ENCODE measurements at regions not wholly inside any gene's neighbourhood (a gene's known extent, or its start where the extent isn't known, plus 50 kb on each side); places are given as distances from the start of the nearest gene placed in this dataset.

- DNase-seq = no peak
- Mint-ChIP-seq H3K4me1 (no peaks in the 10 kb centered on the region), H3K27me3 (ENCODE audit: low read depth) (no peaks in the 10 kb centered on the region; the same call in none of the 2 replicates), H3K36me3 (ENCODE audit: insufficient read depth in 1 of 3, low read depth in 3 of 3) (peaks cover 3 to 14% (median 7%) of the 10 kb centered on the region in 3 experiments; a peak in 5 of 7 replicates), H3K27ac (no peak overlapping the region), H3K4me3 (no peak overlapping the region), H3K9me3 (peaks cover 24 to 33% of the 10 kb centered on the region in 2 experiments)
- H3T11ph ChIP-seq (ENCODE audit: low read length) = no peak overlapping the region
- no peaks in the 10 kb centered on the region for H3K23me2 ChIP-seq (ENCODE audit: insufficient read length, low read depth, low read length, poor library complexity, severe bottlenecking)
- H2BK120ac ChIP-seq (ENCODE audit: low read depth, low read length, poor library complexity, severe bottlenecking) = no peak overlapping the region
- no peak overlapping the region for H2BK5ac ChIP-seq (ENCODE audit: insufficient read length, low read length)
- H2BK12ac ChIP-seq (ENCODE audit: insufficient read length, low read depth, low read length) = no peak overlapping the region
- H3K23ac ChIP-seq (ENCODE audit: insufficient read length, low read depth, low read length) = no peak overlapping the region
- no peak overlapping the region for H3K14ac ChIP-seq (ENCODE audit: insufficient read depth, low read length)
- no peak overlapping the region for H4K5ac ChIP-seq (ENCODE audit: insufficient read length, low read depth, low read length)
- H3K4me2 ChIP-seq (ENCODE audit: insufficient read depth, insufficient read length, low read length) = no peak overlapping the region
- no peak overlapping the region for H4K8ac ChIP-seq (replicated peaks; ENCODE audit: insufficient read length, low read depth, low read length)
- H2BK15ac ChIP-seq (ENCODE audit: low read depth, low read length) = no peak overlapping the region
- no peak overlapping the region for H2AFZ ChIP-seq (ENCODE audit: low read length)
- H3K4ac ChIP-seq (ENCODE audit: low read depth, low read length) = no peak overlapping the region
- no peak overlapping the region for H3K56ac ChIP-seq (ENCODE audit: insufficient read length, low read depth, low read length)
- no peaks in the 10 kb centered on the region for H3K27me3 ChIP-seq (ENCODE audit: insufficient read depth, low read length)
- WGBS (ENCODE audit: extremely low coverage, insufficient read length, low lambda C conversion rate) = no CpG with 5 or more reads among the region's 2 CpGs
- no peaks in the 10 kb centered on the region for H3K79me1 ChIP-seq (ENCODE audit: insufficient read depth, low read depth, low read length, poor library complexity, severe bottlenecking)
- TF ChIP-seq CTCF (conservative IDR thresholded peaks at IDR 0.05) = no peak
- no peak overlapping the region for H2AK5ac ChIP-seq (ENCODE audit: insufficient read length, low read length)
- H4K91ac ChIP-seq (ENCODE audit: insufficient read length, low read depth, low read length) = no peak overlapping the region
- H3K18ac ChIP-seq (ENCODE audit: insufficient read length, low read depth, low read length) = no peak overlapping the region
- H3K79me2 ChIP-seq (ENCODE audit: insufficient read depth, low read length) = no peaks in the 10 kb centered on the region
- H3K9me3 ChIP-seq (ENCODE audit: control insufficient read depth, low read depth, low read length) = no peaks in the 10 kb centered on the region
- no peaks in the 10 kb centered on the region for H4K20me1 ChIP-seq (ENCODE audit: control insufficient read depth, insufficient read depth, insufficient read length)
- H3K4me1 ChIP-seq (ENCODE audit: insufficient read depth, low read length) = no peaks in the 10 kb centered on the region
- H3K27ac ChIP-seq (ENCODE audit: insufficient read length, low read depth, low read length) = no peak overlapping the region
- no peak overlapping the region for H3K9ac ChIP-seq (ENCODE audit: extremely low read depth, insufficient read length, low read length)
- no peak overlapping the region for H2BK20ac ChIP-seq (ENCODE audit: low read depth, low read length, poor library complexity, severe bottlenecking)
Measured at GRCh38 chr1:112070677-112071076, 81.2 kb upstream of the KCND3 start.

All from H9 (cell line).